SK-N-SH treated with all-trans-retinoic acid at 6 μM for 48 hours (cell line): ENCODE measurements at regions not wholly inside any gene's neighbourhood (a gene's known extent, or its start where the extent isn't known, plus 50 kb on each side); places are given as distances from the start of the nearest gene placed in this dataset.

Experiments used
- ARNTL ChIP-seq: fragments of 450-650 bp; formaldehyde crosslinking; IDR thresholded peaks from 2 replicates; pipeline ENCODE4 v1.5.0; 2020; ENCODE audit warnings: low read depth, mild to moderate bottlenecking, moderate library complexity, borderline replicate concordance
- BACH2 ChIP-seq: fragments of 250-450 bp; sonication (Bioruptor Pico); IDR thresholded peaks from 2 replicates; pipeline ENCODE4 v1.9.0; 2021; ENCODE audit warnings: mild to moderate bottlenecking, borderline replicate concordance
- CSDC2 ChIP-seq: fragments of 250-450 bp; sonication (Bioruptor Pico); IDR thresholded peaks from 2 replicates; pipeline ENCODE4 v1.5.0; 2020; ENCODE audit warnings: mild to moderate bottlenecking, moderate library complexity
- OSR1 ChIP-seq: fragments of 250-450 bp; sonication (Bioruptor Pico); IDR thresholded peaks from 2 replicates; pipeline ENCODE4 v1.8.0; 2022; ENCODE audit warnings: moderate library complexity, mild to moderate bottlenecking, inconsistent platforms
- PATZ1 ChIP-seq: fragments of 250-450 bp; sonication (Bioruptor Pico); IDR thresholded peaks from 2 replicates; pipeline ENCODE4 v1.8.0; 2020; ENCODE audit warnings: mild to moderate bottlenecking, moderate library complexity, borderline replicate concordance
- TOX ChIP-seq: fragments of 250-450 bp; sonication (Bioruptor Pico); IDR thresholded peaks from 2 replicates; pipeline ENCODE4 v1.8.0; 2021; ENCODE audit warnings: mild to moderate bottlenecking, moderate library complexity, borderline replicate concordance
- ZFP3 ChIP-seq: fragments of 250-450 bp; sonication (Bioruptor Pico); IDR thresholded peaks from 2 replicates; pipeline ENCODE4 v1.5.0; 2020; ENCODE audit warnings: mild to moderate bottlenecking, moderate library complexity
- ZNF565 ChIP-seq: fragments of 450-650 bp; formaldehyde crosslinking; conservative IDR thresholded peaks from 2 replicates; pipeline ENCODE4 v1.5.0; 2020; ENCODE audit warnings: low read depth, mild to moderate bottlenecking, moderate library complexity
- ZNF8 ChIP-seq: fragments of 450-650 bp; formaldehyde crosslinking; IDR thresholded peaks from 2 replicates; pipeline ENCODE4 v1.5.0; 2020; ENCODE audit warnings: mild to moderate bottlenecking, moderate library complexity

GRCh38 chr5:92730486-92730885 is 850.5 kb downstream of the NR2F1-AS1 start:
- no peak for TF ChIP-seq PATZ1 (CRISPR knock-in tag)
- no peak for TF ChIP-seq ZNF565
- no peak for TF ChIP-seq ARNTL
- TF ChIP-seq ZNF8 (CRISPR knock-in tag): no peak
- no peak for TF ChIP-seq TOX (CRISPR knock-in tag)
- TF ChIP-seq ZFP3: no peak
- no peak for TF ChIP-seq CSDC2 (CRISPR knock-in tag)
- TF ChIP-seq OSR1 (CRISPR knock-in tag): no peak
- TF ChIP-seq BACH2 (CRISPR knock-in tag): no peak
